ENCODE measurements at regions not wholly inside any gene's neighbourhood (a gene's known extent, or its start where the extent isn't known, plus 50 kb on each side); places are given as distances from the start of the nearest gene placed in this dataset.

GRCh38 chr3:152945556-152945955, 110.6 kb downstream of the P2RY1 start:
- no peak for DNase-seq (ENCODE audit: low read depth in 1 of 2, low spot score in 1 of 2)

GRCh38 chr3:152957491-152957890, 122.6 kb downstream of the P2RY1 start:
- Histone ChIP-seq H3K36me3 (no peaks in the 10 kb centered on the region), H3K4me3 (no peak overlapping the region), H3K27me3 (no peaks in the 10 kb centered on the region), H3K27ac (no peak overlapping the region), H3K4me1 (ENCODE audit: low read depth) (no peaks in the 10 kb centered on the region), H3K9me3 (ENCODE audit: low read depth) (no peaks in the 10 kb centered on the region)
- no peak for DNase-seq (ENCODE audit: low read depth in 1 of 2, low spot score in 1 of 2)
- no peak for TF ChIP-seq CTCF (IDR thresholded peaks at IDR 0.05; ENCODE audit: low read depth, low read length)

More at GRCh38 chr3:152945556-152945955, 110.6 kb downstream of the P2RY1 start:
- Histone ChIP-seq H3K9me3 (ENCODE audit: low read depth) (no peaks in the 10 kb centered on the region), H3K4me3 (no peak overlapping the region), H3K27me3 (no peaks in the 10 kb centered on the region), H3K36me3 (no peaks in the 10 kb centered on the region), H3K4me1 (ENCODE audit: low read depth) (no peaks in the 10 kb centered on the region), H3K27ac (no peak overlapping the region)
- no peak for TF ChIP-seq CTCF (IDR thresholded peaks at IDR 0.05; ENCODE audit: low read depth, low read length)

GRCh38 chr3:152959307-152959706, 124.4 kb downstream of the P2RY1 start:
- Histone ChIP-seq H3K4me1 (ENCODE audit: low read depth) (no peaks in the 10 kb centered on the region), H3K27me3 (no peaks in the 10 kb centered on the region), H3K27ac (no peak overlapping the region), H3K36me3 (no peaks in the 10 kb centered on the region), H3K9me3 (ENCODE audit: low read depth) (no peaks in the 10 kb centered on the region), H3K4me3 (no peak overlapping the region)
- no peak for DNase-seq (ENCODE audit: low read depth in 1 of 2, low spot score in 1 of 2)
- TF ChIP-seq CTCF (IDR thresholded peaks at IDR 0.05; ENCODE audit: low read depth, low read length), result no peak

- DNase-seq (ENCODE audit: low read depth in 1 of 2, low spot score in 1 of 2), result peak in 1 of 2 donors; percentile 22
- TF ChIP-seq CTCF (IDR thresholded peaks at IDR 0.05; ENCODE audit: low read depth, low read length), result no peak
- Histone ChIP-seq H3K36me3 (no peaks in the 10 kb centered on the region), H3K9me3 (ENCODE audit: low read depth) (no peaks in the 10 kb centered on the region), H3K27me3 (no peaks in the 10 kb centered on the region), H3K4me3 (no peak overlapping the region), H3K4me1 (ENCODE audit: low read depth) (no peaks in the 10 kb centered on the region), H3K27ac (no peak overlapping the region)
These were observed 125.8 kb downstream of the P2RY1 start for GRCh38 chr3:152960684-152961083.

GRCh38 chr3:152961323-152961722, 126.4 kb downstream of the P2RY1 start:
- Histone ChIP-seq H3K27ac (no peak overlapping the region), H3K4me3 (no peak overlapping the region), H3K36me3 (no peaks in the 10 kb centered on the region), H3K9me3 (ENCODE audit: low read depth) (no peaks in the 10 kb centered on the region), H3K4me1 (ENCODE audit: low read depth) (no peaks in the 10 kb centered on the region), H3K27me3 (no peaks in the 10 kb centered on the region)
- TF ChIP-seq CTCF (IDR thresholded peaks at IDR 0.05; ENCODE audit: low read depth, low read length), result peak; percentile 33
- peak; percentile 45 to 52 for DNase-seq (ENCODE audit: low read depth in 1 of 2, low spot score in 1 of 2)
